ENCODE measurements at regions not wholly inside any gene's neighbourhood (a gene's known extent, or its start where the extent isn't known, plus 50 kb on each side); places are given as distances from the start of the nearest gene placed in this dataset.

- no peak for TF ChIP-seq CTCF (IDR thresholded peaks at IDR 0.05)
- Mint-ChIP-seq H3K4me1 (ENCODE audit: low read depth) (no peaks in the 10 kb centered on the region), H3K4me3 (no peak overlapping the region), H3K27me3 (no peaks in the 10 kb centered on the region), H3K9me3 (peaks cover 9% of the 10 kb centered on the region), H3K36me3 (ENCODE audit: low read depth) (no peaks in the 10 kb centered on the region), H3K27ac (no peak overlapping the region)
- no peak overlapping the region for H3K27ac ChIP-seq (ENCODE audit: low read depth in 1 of 2, low read length in 2 of 2)
- no peak overlapping the region for H3K4me3 ChIP-seq (ENCODE audit: low read length)
- ChIA-PET POLR2A (no interaction called here), CTCF (no interaction called here)
- intact Hi-C loops (cut with DNase I, micrococcal nuclease) = no loop called here
- H3K9me3 ChIP-seq (ENCODE audit: control insufficient read depth in 1 of 2, insufficient read depth in 1 of 2, low read length in 2 of 2) = peaks cover 6 to 8% of the 10 kb centered on the region in 2 experiments
- no peaks in the 10 kb centered on the region for H3K4me1 ChIP-seq (ENCODE audit: insufficient read depth, low read length)
- no peaks in the 10 kb centered on the region for H3K27me3 ChIP-seq (ENCODE audit: control insufficient read depth in 1 of 2, insufficient read depth in 2 of 2, low read length in 2 of 2)
- DNase-seq = no peak
- no peaks in the 10 kb centered on the region for H3K36me3 ChIP-seq (ENCODE audit: insufficient read depth, low read length)
- ATAC-seq (ENCODE audit: poor library complexity) = no peak
Measured at GRCh38 chr7:16951483-16952080, 69.8 kb upstream of the AGR3 start.

- ATAC-seq (ENCODE audit: poor library complexity) = no peak
- H3K27ac ChIP-seq (ENCODE audit: low read depth in 1 of 2, low read length in 2 of 2) = no peak overlapping the region
- H3K9me3 ChIP-seq (ENCODE audit: control insufficient read depth in 1 of 2, insufficient read depth in 1 of 2, low read length in 2 of 2) = no peaks in the 10 kb centered on the region
- no peak overlapping the region for H3K27ac Mint-ChIP-seq
- no peak overlapping the region for H3K4me3 ChIP-seq (ENCODE audit: low read length)
- no peak for TF ChIP-seq CTCF (IDR thresholded peaks at IDR 0.05)
- H3K36me3 ChIP-seq (ENCODE audit: insufficient read depth, low read length) = no peaks in the 10 kb centered on the region
- POLR2A ChIA-PET = no interaction called here
- H3K9me3 Mint-ChIP-seq = no peaks in the 10 kb centered on the region
- no peaks in the 10 kb centered on the region for H3K27me3 Mint-ChIP-seq
- no peaks in the 10 kb centered on the region for H3K27me3 ChIP-seq (ENCODE audit: control insufficient read depth in 1 of 2, insufficient read depth in 2 of 2, low read length in 2 of 2)
- H3K4me1 Mint-ChIP-seq (ENCODE audit: low read depth) = no peaks in the 10 kb centered on the region
- H3K4me1 ChIP-seq (ENCODE audit: insufficient read depth, low read length) = no peaks in the 10 kb centered on the region
- H3K36me3 Mint-ChIP-seq (ENCODE audit: low read depth) = no peaks in the 10 kb centered on the region
- no peak for DNase-seq
- intact Hi-C loops (cut with DNase I, micrococcal nuclease) = no loop called here
- CTCF ChIA-PET = no interaction called here
- no peak overlapping the region for H3K4me3 Mint-ChIP-seq
Measured at GRCh38 chr7:16954321-16954720, 72.5 kb upstream of the AGR3 start.

- DNase-seq = no peak
- Histone ChIP-seq H3K4me1 (ENCODE audit: insufficient read depth, low read length) (no peaks in the 10 kb centered on the region), H3K27me3 (ENCODE audit: control insufficient read depth in 1 of 2, insufficient read depth in 2 of 2, low read length in 2 of 2) (no peaks in the 10 kb centered on the region), H3K27ac (ENCODE audit: low read depth in 1 of 2, low read length in 2 of 2) (no peak overlapping the region), H3K9me3 (ENCODE audit: control insufficient read depth in 1 of 2, insufficient read depth in 1 of 2, low read length in 2 of 2) (no peaks in the 10 kb centered on the region), H3K36me3 (ENCODE audit: insufficient read depth, low read length) (no peaks in the 10 kb centered on the region), H3K4me3 (ENCODE audit: low read length) (no peak overlapping the region)
- ChIA-PET CTCF (no interaction called here), POLR2A (no interaction called here)
- no peaks in the 10 kb centered on the region for H3K4me1 Mint-ChIP-seq (ENCODE audit: low read depth)
- H3K4me3 Mint-ChIP-seq = no peak overlapping the region
- no peak for ATAC-seq (ENCODE audit: poor library complexity)
- H3K36me3 Mint-ChIP-seq (ENCODE audit: low read depth) = no peaks in the 10 kb centered on the region
- no peaks in the 10 kb centered on the region for H3K27me3 Mint-ChIP-seq
- intact Hi-C loops (cut with DNase I, micrococcal nuclease) = no loop called here
- H3K9me3 Mint-ChIP-seq = no peaks in the 10 kb centered on the region
- H3K27ac Mint-ChIP-seq = no peak overlapping the region
- TF ChIP-seq CTCF (IDR thresholded peaks at IDR 0.05) = no peak
Measured at GRCh38 chr7:16958724-16959123, 76.9 kb upstream of the AGR3 start.

Measured in CD4-positive, alpha-beta T cell (primary cell).